ENCODE measurements at regions not wholly inside any gene's neighbourhood (a gene's known extent, or its start where the extent isn't known, plus 50 kb on each side); places are given as distances from the start of the nearest gene placed in this dataset.

DNA sequence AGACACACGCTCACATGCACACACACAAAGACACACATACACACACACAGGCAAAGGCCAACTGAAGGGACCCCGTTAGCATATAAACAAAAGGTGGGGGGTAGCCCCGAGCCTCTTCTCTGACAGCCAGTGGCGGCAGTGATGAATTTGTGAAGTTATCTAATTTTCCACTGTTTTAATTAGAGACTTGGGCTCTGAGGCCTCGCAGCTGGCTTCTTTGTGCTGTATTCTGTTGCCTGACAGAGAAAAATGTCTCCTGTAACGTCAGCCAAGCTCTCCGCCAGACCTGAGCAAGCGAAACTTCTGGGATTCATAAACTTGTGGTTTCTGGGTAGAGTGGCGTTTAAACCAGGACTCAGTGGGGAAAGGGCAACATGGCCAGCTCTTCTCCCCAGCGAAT is 113.9 kb upstream of the FOXF1 start:
- peak; percentile 86 for DNase-seq

DNA sequence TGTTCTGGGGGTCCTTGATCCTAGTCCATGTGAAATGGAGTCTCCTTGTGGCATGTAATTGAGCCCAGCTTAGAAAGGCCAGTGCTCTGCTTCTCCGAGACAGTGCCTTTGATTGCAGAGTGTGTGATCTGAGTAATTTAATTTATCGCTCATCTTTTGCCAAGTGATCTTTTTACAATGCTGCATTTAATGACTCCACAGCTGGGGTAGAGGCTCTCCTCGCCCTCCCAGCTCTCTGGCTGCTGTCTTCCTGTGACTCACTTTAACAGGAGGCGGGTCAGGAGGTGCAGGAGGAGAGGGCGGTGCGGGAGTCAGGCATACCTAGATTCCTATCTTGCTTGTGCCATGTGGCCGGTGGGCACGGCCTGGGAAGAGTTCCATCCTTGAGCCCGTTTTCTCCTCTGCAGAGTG is 113.4 kb upstream of the FOXF1 start:
- peak; percentile 95 for DNase-seq

DNA sequence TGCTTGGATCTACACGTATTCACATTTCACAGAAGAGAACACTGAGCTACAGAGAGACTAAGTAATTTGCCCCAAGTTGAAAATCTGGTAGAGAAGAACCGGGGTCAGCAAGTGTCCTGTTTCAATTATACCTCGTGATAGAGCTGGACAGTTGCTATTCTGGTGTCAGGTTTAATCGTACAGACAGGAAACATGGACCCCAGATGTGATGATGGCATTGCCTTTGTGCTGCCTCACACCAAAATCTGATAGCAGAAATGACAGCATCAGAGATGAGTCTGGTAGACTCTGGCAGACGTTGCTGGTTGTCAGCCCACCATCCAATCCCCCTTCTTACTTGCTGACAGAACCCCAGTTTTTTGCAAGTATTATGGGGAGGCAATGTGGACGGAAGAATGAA is 112.1 kb upstream of the FOXF1 start:
- no peak for DNase-seq

DNA sequence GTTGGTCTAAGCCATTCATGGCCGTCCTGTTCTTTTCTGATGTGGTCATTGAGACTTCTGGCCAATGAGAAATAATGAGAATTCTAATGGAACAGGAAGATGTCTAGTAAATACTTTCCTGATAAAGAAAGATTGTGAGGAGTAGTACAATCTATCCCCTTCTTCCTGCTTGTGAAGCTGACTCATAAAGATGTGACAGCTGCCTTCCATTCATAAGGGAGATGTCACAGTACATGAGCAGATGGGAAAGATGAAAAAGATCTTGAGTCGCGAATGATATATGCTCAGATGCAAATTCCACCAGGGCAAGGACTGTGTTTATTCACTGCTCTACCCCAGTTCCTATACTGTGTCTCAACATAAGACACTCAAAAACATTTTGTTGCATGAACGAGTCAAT is 111.7 kb upstream of the FOXF1 start:
- DNase-seq: peak; percentile 81

DNA sequence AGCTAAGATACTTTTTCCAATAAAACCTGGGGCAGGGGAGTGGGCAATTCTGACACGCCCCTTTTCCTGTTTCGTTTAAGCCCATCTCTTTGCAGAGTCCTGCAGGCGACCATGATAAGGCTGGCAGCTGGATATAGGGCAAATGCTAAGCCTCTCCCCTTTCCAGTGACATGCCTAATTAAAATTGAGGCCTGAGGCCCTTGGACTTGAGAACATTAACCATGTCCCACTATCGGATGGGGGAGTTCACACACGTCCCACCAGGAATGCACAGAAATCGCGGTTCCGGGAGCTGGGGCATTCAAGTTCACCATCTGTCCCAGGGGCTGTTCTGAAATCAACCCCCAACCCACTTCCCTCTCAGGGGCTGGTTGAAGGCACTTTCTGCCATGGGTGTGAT is 109.2 kb upstream of the FOXF1 start:
- DNase-seq: no peak

DNA sequence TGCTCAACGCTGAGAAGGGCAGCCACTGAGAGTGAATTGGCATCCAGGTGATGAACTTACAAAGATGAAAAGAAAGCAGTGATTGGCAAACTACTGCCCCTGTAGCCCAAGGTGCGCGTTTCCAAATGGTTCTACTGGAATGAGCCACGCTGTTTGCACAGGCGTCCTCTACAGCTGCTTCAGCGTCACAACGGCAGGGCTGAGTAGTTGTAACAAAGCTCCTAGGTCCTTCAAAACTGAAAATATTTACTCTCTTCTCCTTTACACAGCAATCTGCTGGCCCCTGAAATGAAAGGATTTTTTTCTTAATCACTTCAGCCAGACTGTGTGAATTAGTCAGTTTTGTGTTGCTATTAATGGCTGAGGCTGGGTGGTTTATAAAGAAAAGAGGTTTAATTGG is 107.2 kb upstream of the FOXF1 start:
- no peak for DNase-seq

DNA sequence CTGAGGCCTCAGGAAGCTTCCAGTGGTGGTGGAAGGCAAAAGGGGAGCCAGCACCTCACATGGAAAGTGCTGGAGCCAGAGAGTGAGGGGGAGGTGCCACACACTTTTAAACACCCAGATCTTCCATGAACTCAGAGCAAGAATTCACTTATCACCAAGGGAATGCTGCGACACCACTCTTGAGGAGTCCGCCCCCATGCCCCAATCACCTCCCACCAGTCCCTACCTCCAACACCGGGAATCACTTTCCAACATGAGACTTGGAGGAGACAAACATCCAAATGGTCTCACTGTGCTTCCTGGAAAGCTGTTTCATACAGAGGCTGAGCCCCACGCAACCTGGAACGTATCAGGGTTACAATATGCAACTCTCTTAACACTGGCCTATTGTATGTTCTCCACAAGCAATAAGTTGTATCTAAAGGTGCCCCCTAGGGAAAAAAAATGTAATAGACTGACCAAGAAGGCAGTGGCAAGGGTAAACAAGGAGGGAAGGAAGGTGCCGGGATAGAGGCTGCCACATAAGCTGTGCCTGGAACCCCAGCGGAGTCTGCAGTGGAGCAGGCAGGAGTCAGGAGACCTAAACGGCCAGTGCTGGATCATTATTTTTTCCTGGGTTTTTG is 106.7 kb upstream of the FOXF1 start:
- peak; percentile 47 for DNase-seq

DNA sequence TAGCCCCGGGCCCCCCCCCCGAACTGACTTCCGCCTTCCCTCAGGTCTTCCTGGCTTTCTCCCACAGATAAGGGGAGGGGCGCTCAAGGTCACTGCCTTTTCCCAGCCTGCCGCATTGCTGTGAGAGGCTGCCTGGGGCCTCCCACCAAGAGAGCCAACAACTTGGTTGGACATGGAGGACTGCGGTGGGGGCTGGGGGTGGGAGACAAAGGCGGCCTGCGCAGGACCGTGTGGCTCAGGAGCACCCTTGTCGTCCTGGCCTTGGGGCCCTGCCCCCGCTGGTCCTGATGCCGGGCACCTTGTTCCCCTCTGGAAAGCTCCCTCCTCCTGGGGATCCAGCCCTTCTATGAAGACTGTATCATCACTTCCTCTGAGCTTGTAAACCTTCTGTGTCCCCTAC is 105.6 kb upstream of the FOXF1 start:
- no peak for DNase-seq

DNA sequence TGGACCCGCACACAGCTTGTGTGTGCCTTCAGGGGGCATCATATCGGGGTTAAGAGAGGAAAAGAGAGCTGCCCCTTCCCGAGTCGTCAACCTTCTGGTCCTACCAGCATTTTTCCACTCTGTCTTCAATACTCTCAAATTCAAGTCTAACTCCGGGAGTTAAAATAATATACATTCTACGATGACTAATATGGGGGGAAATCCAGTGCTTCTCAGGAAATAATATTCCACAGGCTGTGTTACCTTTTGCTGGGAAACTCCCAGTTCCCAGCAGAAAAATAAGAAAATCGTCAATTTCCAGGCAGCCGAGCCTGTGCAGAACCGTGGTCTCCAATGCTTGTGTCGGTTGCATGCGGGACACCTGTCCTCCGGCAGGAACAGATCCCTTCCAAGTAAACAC is 105.0 kb upstream of the FOXF1 start:
- no peak for DNase-seq

DNA sequence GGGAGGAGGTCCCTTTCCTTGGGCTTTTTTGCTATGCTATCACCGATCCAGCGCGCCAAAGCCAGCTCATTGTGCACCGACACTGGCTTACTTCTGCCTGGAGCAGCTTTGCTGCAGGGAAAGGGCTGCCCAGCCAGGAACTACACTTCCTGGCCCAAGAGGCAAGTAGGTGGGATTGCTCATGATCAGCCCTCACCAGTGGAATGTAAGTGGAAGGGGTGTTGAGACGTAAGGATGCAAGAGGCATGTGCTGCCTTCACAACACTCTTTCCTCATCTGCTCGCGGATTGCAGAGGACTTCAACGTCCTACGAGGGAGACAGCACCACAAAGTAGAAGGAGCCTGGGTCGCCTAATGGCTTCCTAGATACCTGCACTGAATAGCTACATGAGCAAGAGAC is 104.3 kb upstream of the FOXF1 start:
- DNase-seq: no peak

DNA sequence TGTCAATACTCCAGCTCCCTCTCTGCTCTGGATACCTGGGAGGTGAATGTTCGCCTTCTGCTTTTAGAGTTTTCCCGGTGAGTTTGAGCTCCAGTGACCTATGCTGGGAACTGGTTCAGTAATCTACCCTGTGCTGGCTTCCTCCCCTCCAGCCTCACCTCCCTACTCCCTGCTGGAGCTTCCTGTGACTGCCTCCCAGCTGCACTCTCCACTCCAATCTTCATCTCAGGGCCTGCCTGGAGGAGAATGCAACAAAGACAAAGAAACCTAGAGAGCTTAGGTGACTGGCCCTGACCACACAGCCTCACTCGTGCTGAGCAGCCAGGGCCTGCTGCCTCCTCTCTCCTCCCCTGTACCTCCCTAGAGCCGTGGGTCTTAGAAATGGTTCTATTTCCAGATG is 101.6 kb upstream of the FOXF1 start:
- DNase-seq: no peak

DNA sequence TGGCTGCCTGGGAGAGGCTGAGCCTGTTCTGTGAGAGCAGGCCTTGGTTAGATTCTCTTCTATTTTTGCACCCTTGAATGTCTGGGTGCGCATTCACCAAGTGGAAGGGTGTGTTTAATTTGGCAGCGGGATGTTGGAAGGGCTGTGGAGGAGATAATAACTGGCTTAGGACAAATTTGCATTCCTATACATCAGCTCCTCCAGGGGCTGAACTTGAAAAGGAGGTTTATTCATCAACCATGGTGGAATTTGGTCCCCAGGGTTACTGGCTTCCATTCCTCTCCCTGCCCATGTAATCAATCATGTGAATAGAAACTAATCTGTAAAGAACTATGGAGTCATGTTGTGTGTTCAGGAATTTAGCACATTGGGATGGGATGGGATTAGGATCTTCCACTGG is 100.2 kb upstream of the FOXF1 start:
- no peak for DNase-seq

DNA sequence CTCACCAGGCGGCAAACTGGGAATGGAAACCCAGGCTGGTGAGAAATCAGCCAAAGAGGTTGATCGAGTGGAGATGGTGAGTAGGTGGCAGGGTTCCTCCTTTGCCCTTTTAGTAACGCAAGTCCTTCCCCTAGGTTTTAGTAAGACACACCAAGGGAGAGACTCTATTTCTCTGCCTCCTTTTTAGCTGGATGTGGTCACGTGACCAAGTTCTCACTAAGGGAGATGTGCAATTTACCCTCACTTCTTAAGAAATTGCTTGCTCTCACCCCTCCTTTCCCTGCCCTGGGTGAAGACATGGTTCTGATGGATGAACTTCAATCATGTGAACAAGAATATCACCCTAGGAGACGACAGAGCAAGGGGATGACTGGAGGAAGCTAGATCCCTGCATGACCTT is 99.8 kb upstream of the FOXF1 start:
- no peak for DNase-seq

DNA sequence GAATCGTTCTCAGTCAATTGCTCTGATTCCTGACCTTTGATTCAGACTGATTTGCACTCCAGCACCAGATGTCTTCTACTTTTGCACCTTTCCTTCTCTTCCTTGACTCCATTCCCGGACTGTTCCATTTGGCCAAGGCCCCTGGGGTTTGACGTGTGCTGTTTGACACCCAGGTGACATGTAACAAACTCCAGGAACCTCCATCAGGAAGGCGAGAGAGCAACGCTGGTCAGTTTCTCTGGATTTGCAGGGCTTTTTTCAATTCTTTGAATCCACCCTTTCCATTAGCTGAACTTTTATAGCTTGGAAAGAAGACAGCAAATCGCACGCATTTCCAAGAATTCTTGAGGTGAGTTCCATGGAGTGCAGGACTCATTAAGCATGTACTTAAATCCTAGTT is 98.4 kb upstream of the FOXF1 start:
- no peak for DNase-seq

DNA sequence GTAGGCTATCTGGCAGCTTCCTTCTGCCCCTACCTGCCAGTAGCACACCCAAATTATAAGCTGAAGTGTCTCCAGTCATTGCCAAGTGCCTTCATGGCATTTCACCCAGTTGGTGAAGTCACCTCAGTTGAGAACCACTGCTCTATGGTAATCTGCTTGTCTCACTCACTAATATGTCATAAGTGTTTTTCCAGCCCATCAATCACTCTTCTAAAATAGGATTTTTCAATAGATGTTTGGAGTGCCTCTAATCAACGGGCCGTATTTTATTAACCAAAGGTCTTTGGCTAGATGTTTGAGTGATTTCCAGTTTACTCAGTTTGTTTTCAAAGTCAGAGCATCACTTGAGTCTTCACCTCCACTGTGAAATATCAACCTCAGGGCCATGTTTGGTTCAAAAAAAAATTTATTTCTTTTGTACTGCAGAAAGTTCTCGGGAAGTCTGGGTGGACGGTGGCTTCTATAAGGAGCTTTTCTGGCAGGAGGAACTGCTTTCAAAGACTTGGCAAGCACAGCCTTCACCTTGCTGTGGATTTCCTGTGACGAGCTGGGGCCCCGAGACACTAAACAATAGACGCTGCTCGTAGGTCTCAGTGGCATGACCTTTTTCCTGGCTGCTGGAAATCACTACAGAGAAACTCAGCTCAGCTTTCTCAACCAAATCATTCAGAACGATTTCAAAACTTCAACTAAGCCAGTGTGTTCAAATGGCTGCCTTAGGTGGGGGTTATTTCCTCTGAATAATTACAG is 95.2 kb upstream of the FOXF1 start:
- no peak for DNase-seq

DNA sequence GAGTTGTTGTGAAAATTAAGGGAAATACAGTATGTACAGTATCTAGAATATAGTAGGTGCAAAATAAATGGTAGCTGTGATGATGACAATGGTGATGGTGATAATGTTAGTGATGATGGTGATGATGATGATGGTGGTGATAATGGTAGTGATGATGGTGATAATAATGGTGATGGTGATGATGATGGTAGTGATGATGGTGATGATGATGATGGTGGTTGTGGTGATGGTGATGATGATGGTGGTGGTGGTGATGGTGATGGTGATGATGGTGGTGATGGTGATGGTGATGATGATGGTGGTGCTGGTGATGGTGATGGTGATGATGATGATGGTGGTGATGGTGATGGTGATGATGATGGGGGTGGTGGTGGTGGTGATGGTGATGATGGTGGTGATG is 91.3 kb upstream of the FOXF1 start:
- no peak for DNase-seq

DNA sequence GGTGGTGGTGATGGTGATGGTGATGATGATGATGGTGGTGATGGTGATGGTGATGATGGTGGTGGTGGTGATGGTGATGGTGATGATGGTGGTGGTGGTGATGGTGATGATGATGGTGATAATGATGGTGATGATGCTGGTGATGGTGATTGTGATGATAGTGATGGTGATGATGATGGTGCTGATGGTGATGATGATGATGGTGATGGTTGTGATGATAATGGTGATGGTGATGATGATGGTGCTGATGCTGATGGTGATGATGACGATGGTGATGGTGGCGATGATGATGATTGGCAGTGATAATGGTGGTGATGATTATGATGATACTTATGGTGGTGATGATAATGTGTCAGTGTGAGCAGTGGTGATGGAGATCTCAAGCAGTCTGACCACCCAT is 90.8 kb upstream of the FOXF1 start:
- DNase-seq: no peak

DNA sequence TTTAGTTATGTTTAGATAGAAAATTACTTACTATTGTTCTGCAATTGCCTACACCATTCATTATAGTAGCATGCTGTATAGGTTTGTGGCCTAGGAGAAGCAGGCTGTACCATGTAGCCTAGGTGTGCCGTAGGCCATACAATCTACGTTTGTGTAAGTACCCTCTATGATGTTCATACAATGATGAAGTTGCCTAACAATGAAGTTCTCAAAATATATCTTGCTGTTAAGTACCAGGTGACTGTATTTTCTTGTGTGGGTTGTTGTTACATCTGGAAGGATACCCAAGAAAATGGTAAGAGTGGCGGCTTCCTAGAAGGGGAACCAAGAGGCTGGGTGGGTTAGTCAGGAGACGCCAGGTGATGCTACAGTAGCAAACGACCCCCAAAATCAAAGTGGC is 88.3 kb upstream of the FOXF1 start:
- DNase-seq: no peak

DNA sequence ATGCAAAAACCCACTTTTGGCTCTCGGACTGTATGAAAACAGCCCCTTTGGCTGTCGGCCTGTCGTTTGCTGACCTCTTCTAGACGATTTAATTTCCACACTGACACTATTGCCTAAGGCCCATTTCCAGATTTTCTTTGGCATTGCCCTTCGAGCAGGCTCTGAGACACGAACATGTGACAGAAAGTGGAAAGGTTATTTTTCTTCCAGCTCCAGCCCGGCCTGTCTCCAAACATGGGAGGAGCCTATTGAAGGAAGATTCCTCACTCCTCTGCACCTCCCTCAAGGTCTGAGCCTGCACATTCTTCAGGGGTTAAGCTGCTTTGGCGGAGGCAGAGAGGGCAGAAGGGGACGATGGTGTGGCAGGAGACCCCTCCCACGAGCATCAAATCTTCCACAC is 85.9 kb upstream of the FOXF1 start:
- no peak for DNase-seq

DNA sequence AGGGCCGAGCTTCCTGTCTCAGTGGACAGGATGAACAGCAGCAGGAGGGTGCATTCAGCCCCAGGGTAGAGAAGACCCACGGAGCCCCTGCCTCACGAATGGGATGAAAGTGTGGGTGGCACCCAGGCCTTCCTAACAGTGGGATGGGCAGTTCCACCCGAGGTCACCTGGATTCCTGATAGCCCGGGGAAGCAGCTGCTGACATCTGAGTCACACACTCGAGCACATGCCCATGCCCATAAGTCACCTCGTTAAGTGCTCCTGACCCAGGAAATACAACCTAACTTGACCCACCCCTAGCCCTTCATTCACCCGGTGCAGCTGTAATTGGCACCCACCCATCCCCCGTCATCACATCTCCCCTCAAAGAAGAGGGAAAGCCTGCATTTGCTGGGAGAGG is 85.3 kb upstream of the FOXF1 start:
- no peak for DNase-seq

DNA sequence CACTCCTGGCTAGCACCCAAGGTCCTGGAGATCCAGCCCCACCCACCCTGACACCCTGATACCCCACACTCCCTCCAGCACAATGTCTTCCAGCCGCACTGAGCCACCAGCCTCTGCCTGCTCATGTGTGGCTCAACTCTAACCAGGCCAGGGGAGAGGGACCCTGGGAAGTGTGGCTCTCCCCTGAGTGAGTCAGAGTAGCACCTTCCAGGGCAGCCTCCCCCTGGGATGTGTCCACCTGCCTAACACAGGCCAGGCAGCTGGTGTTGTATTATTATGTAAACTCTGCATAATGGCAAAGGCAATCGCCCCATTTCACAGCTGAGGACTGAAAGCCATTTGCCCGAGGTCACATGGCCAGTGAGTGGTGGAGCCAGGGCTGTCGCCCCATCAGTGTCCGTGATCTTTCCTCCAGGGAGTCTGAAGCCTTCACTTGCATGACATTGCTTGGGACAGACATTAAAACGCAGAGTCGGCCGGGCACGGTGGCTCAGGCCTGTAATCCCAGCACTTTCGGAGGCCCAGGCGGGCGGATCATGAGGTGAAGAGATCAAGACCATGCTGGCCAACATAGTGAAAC is 84.2 kb upstream of the FOXF1 start:
- no peak for DNase-seq

DNA sequence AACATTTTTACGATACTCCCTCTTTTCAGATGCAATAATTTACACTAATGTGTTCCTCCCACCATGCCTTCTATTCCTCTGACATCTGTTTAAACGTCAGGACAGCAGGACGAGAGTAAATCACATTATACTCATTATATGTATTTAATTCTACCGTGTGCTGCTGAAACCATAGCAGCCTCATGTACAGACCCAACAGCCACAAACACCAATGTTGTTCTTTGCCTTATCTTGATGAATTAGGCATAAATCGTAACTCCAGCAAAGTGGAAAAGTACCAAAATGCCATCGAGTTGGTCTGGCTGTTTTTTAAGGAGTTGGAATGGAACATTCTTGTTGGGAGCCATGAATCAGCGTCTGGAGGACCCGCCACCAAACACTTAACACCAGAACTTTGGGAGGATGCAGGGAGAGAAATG is 82.9 kb upstream of the FOXF1 start:
- no peak for DNase-seq

DNA sequence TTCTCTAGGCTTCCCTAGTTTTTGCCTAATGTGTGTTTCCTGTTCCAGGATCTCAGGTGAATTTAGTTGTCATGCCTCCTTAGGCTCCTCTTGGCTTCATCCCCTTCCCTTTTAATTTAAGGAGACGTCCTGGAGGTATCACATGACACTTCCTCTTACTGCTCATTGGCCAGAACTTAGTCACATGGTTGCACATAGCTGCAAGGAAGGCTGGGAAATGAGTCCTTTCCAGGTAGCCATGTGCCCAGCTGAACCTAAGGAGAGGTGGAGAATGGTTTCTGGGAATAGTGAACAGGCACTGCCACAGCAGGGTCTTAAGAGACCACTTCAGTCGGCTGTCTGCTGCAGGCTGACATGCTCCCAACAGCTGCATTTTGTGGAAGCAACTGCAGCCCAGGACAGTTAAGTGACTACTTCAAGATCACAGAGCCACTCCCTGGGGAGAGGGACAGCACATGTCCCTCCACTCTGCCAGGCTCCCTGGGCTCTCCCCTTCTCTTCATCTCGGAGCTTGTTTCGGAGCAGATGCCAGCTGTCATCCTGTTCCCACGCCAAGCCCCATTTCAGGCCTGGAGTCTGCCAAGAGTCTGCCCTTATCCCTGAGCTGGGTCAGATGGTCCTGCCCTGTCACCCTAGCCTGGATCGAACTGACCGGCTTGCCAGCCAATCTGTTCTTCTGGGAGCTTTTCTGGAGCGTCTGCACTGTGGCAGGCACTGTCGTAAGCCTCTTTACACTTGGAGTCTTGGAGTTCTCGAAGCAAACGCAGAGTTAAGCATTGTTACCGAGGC is 81.4 kb upstream of the FOXF1 start:
- DNase-seq: no peak

DNA sequence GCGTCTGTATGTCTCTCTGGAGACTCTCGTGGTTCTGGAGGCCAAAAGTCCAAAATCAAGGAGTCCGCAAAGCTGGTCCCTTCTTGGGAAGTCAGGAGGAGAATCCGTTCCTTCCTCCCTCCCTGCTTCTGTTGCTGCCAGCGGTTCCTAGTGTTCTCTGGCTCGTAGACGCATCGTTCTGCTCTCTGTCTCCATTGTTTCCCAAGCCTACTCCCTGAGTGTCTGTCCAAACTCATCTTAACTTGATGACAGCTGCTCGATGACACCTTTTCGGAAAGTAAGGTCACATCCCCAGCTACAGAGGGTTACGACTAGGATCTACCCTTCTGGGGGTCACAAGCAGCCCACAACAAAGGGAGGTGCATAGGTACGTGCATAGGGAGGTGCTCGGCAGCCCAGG is 80.7 kb upstream of the FOXF1 start:
- no peak for DNase-seq

Measured in HCEC 1CT (cell line).